ENCODE measurements at regions not wholly inside any gene's neighbourhood (a gene's known extent, or its start where the extent isn't known, plus 50 kb on each side); places are given as distances from the start of the nearest gene placed in this dataset.

GRCh38 chr6:144335311-144335861 lies 50.3 kb downstream of the UTRN start:
- DNase-seq, result no peak

GRCh38 chr6:144335914-144336313 lies 50.8 kb downstream of the UTRN start:
- peak; percentile 26 for DNase-seq

- no peak for DNase-seq
These were observed 51.8 kb downstream of the UTRN start for GRCh38 chr6:144336900-144337299.

- DNase-seq, result no peak
These were observed 53.3 kb downstream of the UTRN start for GRCh38 chr6:144338474-144338873.

GRCh38 chr6:144338951-144339700 lies 54.0 kb downstream of the UTRN start:
- no peak for DNase-seq

- no peak for DNase-seq
These were observed 54.8 kb downstream of the UTRN start for GRCh38 chr6:144339859-144340452.

GRCh38 chr6:144340541-144341371 lies 55.6 kb downstream of the UTRN start:
- no peak for DNase-seq

GRCh38 chr6:144341831-144342527 lies 56.8 kb downstream of the UTRN start:
- DNase-seq, result no peak

- peak; percentile 32 for DNase-seq
These were observed 58.7 kb downstream of the UTRN start for GRCh38 chr6:144343701-144344428.

GRCh38 chr6:144344646-144345045 lies 59.5 kb downstream of the UTRN start:
- DNase-seq, result peak; percentile 26

- no peak for DNase-seq
These were observed 60.3 kb downstream of the UTRN start for GRCh38 chr6:144345451-144345850.

GRCh38 chr6:144346719-144347447 lies 61.7 kb downstream of the UTRN start:
- no peak for DNase-seq

GRCh38 chr6:144347448-144347759 lies 62.3 kb downstream of the UTRN start:
- DNase-seq, result no peak

GRCh38 chr6:144347933-144348332 lies 62.8 kb downstream of the UTRN start:
- no peak for DNase-seq

- no peak for DNase-seq
These were observed 64.8 kb downstream of the UTRN start for GRCh38 chr6:144349690-144350527.

GRCh38 chr6:144350528-144350880 lies 65.4 kb downstream of the UTRN start:
- no peak for DNase-seq

GRCh38 chr6:144351379-144352127 lies 66.4 kb downstream of the UTRN start:
- no peak for DNase-seq

- DNase-seq, result no peak
These were observed 67.2 kb downstream of the UTRN start for GRCh38 chr6:144352331-144352730.

GRCh38 chr6:144353871-144354314 lies 68.8 kb downstream of the UTRN start:
- DNase-seq, result peak; percentile 51

- no peak for DNase-seq
These were observed 74.6 kb downstream of the UTRN start for GRCh38 chr6:144359783-144360182.
